IPS-20b (cell line): ENCODE measurements at regions not wholly inside any gene's neighbourhood (a gene's known extent, or its start where the extent isn't known, plus 50 kb on each side); places are given as distances from the start of the nearest gene placed in this dataset.
"Not testable (repeated sequence)": the region's sequence is repeated elsewhere in the genome, so short reads cannot be mapped to it uniquely, and the experiment has no call there.

Source experiments
- H3K27ac ChIP-seq: one replicate; pipeline ENCODE4 v1.5.1; 2013; ENCODE audit warnings: low read length
- H3K27me3 ChIP-seq: 2 replicates; pipeline ENCODE4 v1.6.1; 2013; ENCODE audit warnings: mild to moderate bottlenecking, low read length, inconsistent platforms; ENCODE audit not compliant: insufficient read depth
- H3K36me3 ChIP-seq: 2 replicates; pipeline ENCODE4 v1.6.1; 2013; ENCODE audit warnings: low read depth, mild to moderate bottlenecking, inconsistent platforms, low read length, moderate library complexity; ENCODE audit not compliant: insufficient read depth
- H3K4me1 ChIP-seq: 2 replicates; pipeline ENCODE4 v1.6.1; 2013; ENCODE audit warnings: mild to moderate bottlenecking, control low read depth, inconsistent platforms, low read length, moderate library complexity; ENCODE audit not compliant: insufficient read depth
- H3K4me3 ChIP-seq: 2 replicates; pipeline ENCODE4 v1.5.1; 2013; ENCODE audit warnings: mild to moderate bottlenecking, low read length, inconsistent platforms
- H3K9ac ChIP-seq: 2 replicates; pipeline ENCODE4 v1.6.1; 2013; ENCODE audit warnings: low read depth, mild to moderate bottlenecking, inconsistent platforms, low read length, moderate library complexity
- H3K9me3 ChIP-seq: 2 replicates; pipeline ENCODE4 v1.6.1; 2013; ENCODE audit warnings: mild to moderate bottlenecking, low read depth, low read length, inconsistent platforms; ENCODE audit not compliant: insufficient read depth

- not testable (repeated sequence) for H3K9me3 ChIP-seq, H3K27ac ChIP-seq, H3K36me3 ChIP-seq, H3K9ac ChIP-seq, H3K27me3 ChIP-seq, H3K4me3 ChIP-seq, H3K4me1 ChIP-seq
These were observed 89.4 kb downstream of the DDX11 start for GRCh38 chr12:31162896-31163560.

- H3K4me1 ChIP-seq, H3K27ac ChIP-seq, H3K36me3 ChIP-seq, H3K9ac ChIP-seq, H3K27me3 ChIP-seq, H3K4me3 ChIP-seq, H3K9me3 ChIP-seq: not testable (repeated sequence)
These were observed 100.6 kb downstream of the DDX11 start for GRCh38 chr12:31174293-31174692.

- H3K27me3 ChIP-seq, H3K9ac ChIP-seq, H3K4me1 ChIP-seq, H3K27ac ChIP-seq, H3K36me3 ChIP-seq, H3K9me3 ChIP-seq, H3K4me3 ChIP-seq: not testable (repeated sequence)
These were observed 103.9 kb downstream of the DDX11 start for GRCh38 chr12:31177514-31177913.

- H3K27ac ChIP-seq, H3K9ac ChIP-seq, H3K4me3 ChIP-seq, H3K9me3 ChIP-seq, H3K27me3 ChIP-seq, H3K4me1 ChIP-seq, H3K36me3 ChIP-seq: not testable (repeated sequence)
These were observed 105.2 kb downstream of the DDX11 start for GRCh38 chr12:31178875-31179274.

- H3K27ac ChIP-seq, H3K4me1 ChIP-seq, H3K9ac ChIP-seq, H3K36me3 ChIP-seq, H3K9me3 ChIP-seq, H3K4me3 ChIP-seq, H3K27me3 ChIP-seq: not testable (repeated sequence)
These were observed 106.1 kb downstream of the DDX11 start for GRCh38 chr12:31179627-31180237.

GRCh38 chr12:31182571-31182970 lies 108.9 kb downstream of the DDX11 start:
- H3K4me3 ChIP-seq, H3K27ac ChIP-seq, H3K36me3 ChIP-seq, H3K4me1 ChIP-seq, H3K27me3 ChIP-seq, H3K9me3 ChIP-seq, H3K9ac ChIP-seq: not testable (repeated sequence)

GRCh38 chr12:31183107-31183506 lies 109.4 kb downstream of the DDX11 start:
- not testable (repeated sequence) for H3K36me3 ChIP-seq, H3K9ac ChIP-seq, H3K9me3 ChIP-seq, H3K27ac ChIP-seq, H3K4me3 ChIP-seq, H3K4me1 ChIP-seq, H3K27me3 ChIP-seq

- not testable (repeated sequence) for H3K36me3 ChIP-seq, H3K4me1 ChIP-seq, H3K4me3 ChIP-seq, H3K9me3 ChIP-seq, H3K27me3 ChIP-seq, H3K9ac ChIP-seq, H3K27ac ChIP-seq
These were observed 110.2 kb downstream of the DDX11 start for GRCh38 chr12:31183899-31184298.

GRCh38 chr12:31184667-31185066 lies 111.0 kb downstream of the DDX11 start:
- H3K27me3 ChIP-seq, H3K9me3 ChIP-seq, H3K4me1 ChIP-seq, H3K9ac ChIP-seq, H3K36me3 ChIP-seq, H3K4me3 ChIP-seq, H3K27ac ChIP-seq: not testable (repeated sequence)

GRCh38 chr12:31192689-31193088 lies 119.0 kb downstream of the DDX11 start:
- H3K27me3 ChIP-seq, H3K4me1 ChIP-seq, H3K4me3 ChIP-seq, H3K9ac ChIP-seq, H3K27ac ChIP-seq, H3K9me3 ChIP-seq, H3K36me3 ChIP-seq: not testable (repeated sequence)

- H3K4me3 ChIP-seq, H3K4me1 ChIP-seq, H3K9me3 ChIP-seq, H3K27me3 ChIP-seq, H3K9ac ChIP-seq, H3K36me3 ChIP-seq, H3K27ac ChIP-seq: not testable (repeated sequence)
These were observed 122.0 kb downstream of the DDX11 start for GRCh38 chr12:31195620-31196019.

- not testable (repeated sequence) for H3K27me3 ChIP-seq, H3K9me3 ChIP-seq, H3K4me1 ChIP-seq, H3K36me3 ChIP-seq, H3K9ac ChIP-seq, H3K27ac ChIP-seq, H3K4me3 ChIP-seq
These were observed 125.8 kb downstream of the DDX11 start for GRCh38 chr12:31199476-31199875.
